22Rv1 (cell line): ENCODE measurements at regions not wholly inside any gene's neighbourhood (a gene's known extent, or its start where the extent isn't known, plus 50 kb on each side); places are given as distances from the start of the nearest gene placed in this dataset.
A peak's percentile ranks its signal among the peaks of the same experiment; 100 is the strongest.

Source experiments
- H3K27ac ChIP-seq: fragments of 450-650 bp; 2 replicates; pipeline ENCODE4 v1.5.1; 2017
- CTCF ChIP-seq: fragments of 450-650 bp; IDR thresholded peaks from 2 replicates; pipeline ENCODE4 v1.5.1; 2017; ENCODE audit warnings: mild to moderate bottlenecking
- ZFX ChIP-seq: fragments of 450-650 bp; IDR thresholded peaks from 2 replicates; pipeline ENCODE4 v1.6.1; 2017; ENCODE audit warnings: antibody characterized with exemption, borderline replicate concordance

- TF ChIP-seq ZFX = no peak
- TF ChIP-seq CTCF = no peak
- no peak overlapping the region for H3K27ac ChIP-seq
Observed at GRCh38 chr12:11580125-11580751, 69.2 kb upstream of the ETV6 start.

GRCh38 chr12:11581179-11581755 lies 68.2 kb upstream of the ETV6 start:
- TF ChIP-seq CTCF = peak; percentile 83
- no peak for TF ChIP-seq ZFX
- H3K27ac ChIP-seq = no peak overlapping the region

- H3K27ac ChIP-seq = no peak overlapping the region
- no peak for TF ChIP-seq ZFX
- TF ChIP-seq CTCF = no peak
Observed at GRCh38 chr12:11584221-11584855, 65.1 kb upstream of the ETV6 start.

- TF ChIP-seq ZFX (no peak), CTCF (no peak)
- H3K27ac ChIP-seq = no peak overlapping the region
Observed at GRCh38 chr12:11592484-11592883, 57.0 kb upstream of the ETV6 start.

GRCh38 chr12:11593013-11593412 lies 56.5 kb upstream of the ETV6 start:
- TF ChIP-seq CTCF (no peak), ZFX (no peak)
- H3K27ac ChIP-seq = no peak overlapping the region

GRCh38 chr12:11595080-11595479 lies 54.4 kb upstream of the ETV6 start:
- no peak for TF ChIP-seq CTCF
- no peak for TF ChIP-seq ZFX
- no peak overlapping the region for H3K27ac ChIP-seq

GRCh38 chr12:11596141-11596540 lies 53.3 kb upstream of the ETV6 start:
- no peak for TF ChIP-seq ZFX
- TF ChIP-seq CTCF = no peak
- no peak overlapping the region for H3K27ac ChIP-seq
